IPS-20b (cell line): ENCODE measurements at regions not wholly inside any gene's neighbourhood (a gene's known extent, or its start where the extent isn't known, plus 50 kb on each side); places are given as distances from the start of the nearest gene placed in this dataset.

Experiments
- H3K27ac ChIP-seq: one replicate; pipeline ENCODE4 v1.5.1; 2013; ENCODE audit warnings: low read length
- H3K27me3 ChIP-seq: 2 replicates; pipeline ENCODE4 v1.6.1; 2013; ENCODE audit warnings: mild to moderate bottlenecking, low read length, inconsistent platforms; ENCODE audit not compliant: insufficient read depth
- H3K36me3 ChIP-seq: 2 replicates; pipeline ENCODE4 v1.6.1; 2013; ENCODE audit warnings: low read depth, mild to moderate bottlenecking, inconsistent platforms, low read length, moderate library complexity; ENCODE audit not compliant: insufficient read depth
- H3K4me1 ChIP-seq: 2 replicates; pipeline ENCODE4 v1.6.1; 2013; ENCODE audit warnings: mild to moderate bottlenecking, control low read depth, inconsistent platforms, low read length, moderate library complexity; ENCODE audit not compliant: insufficient read depth
- H3K4me3 ChIP-seq: 2 replicates; pipeline ENCODE4 v1.5.1; 2013; ENCODE audit warnings: mild to moderate bottlenecking, low read length, inconsistent platforms
- H3K9ac ChIP-seq: 2 replicates; pipeline ENCODE4 v1.6.1; 2013; ENCODE audit warnings: low read depth, mild to moderate bottlenecking, inconsistent platforms, low read length, moderate library complexity
- H3K9me3 ChIP-seq: 2 replicates; pipeline ENCODE4 v1.6.1; 2013; ENCODE audit warnings: mild to moderate bottlenecking, low read depth, low read length, inconsistent platforms; ENCODE audit not compliant: insufficient read depth

DNA sequence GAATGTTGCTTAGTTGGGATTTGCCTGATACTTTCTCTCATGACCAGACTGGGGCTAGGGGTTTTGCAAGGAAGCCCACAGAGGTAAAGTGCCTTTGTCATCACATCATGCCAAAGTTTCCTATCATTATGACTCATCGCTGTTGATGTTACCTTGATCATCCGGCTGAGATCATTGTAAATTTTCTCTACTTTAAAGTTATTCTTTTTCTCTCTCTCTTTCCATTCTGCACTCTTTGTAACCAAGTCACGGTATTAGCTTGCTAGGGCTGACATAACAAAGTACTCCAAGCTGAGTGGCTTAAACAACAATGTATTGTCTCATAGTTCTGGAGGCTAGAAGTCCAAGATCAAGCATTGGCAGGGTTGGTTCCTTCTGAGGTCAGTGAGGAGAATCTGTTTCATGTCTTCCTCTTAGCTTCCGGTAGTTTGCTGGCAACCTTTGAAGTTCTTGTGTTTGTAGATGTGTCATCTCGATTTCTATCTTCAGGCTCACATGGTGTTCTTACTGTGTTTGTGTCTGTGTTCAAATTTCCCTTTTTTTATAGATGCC lies 113.0 kb downstream of the DTHD1 start:
- no peaks in the 10 kb centered on the region for H3K36me3 ChIP-seq
- no peaks in the 10 kb centered on the region for H3K4me1 ChIP-seq
- no peak overlapping the region for H3K4me3 ChIP-seq
- H3K27me3 ChIP-seq, result no peaks in the 10 kb centered on the region
- no peak overlapping the region for H3K27ac ChIP-seq
- no peaks in the 10 kb centered on the region for H3K9me3 ChIP-seq
- H3K9ac ChIP-seq, result no peak overlapping the region

DNA sequence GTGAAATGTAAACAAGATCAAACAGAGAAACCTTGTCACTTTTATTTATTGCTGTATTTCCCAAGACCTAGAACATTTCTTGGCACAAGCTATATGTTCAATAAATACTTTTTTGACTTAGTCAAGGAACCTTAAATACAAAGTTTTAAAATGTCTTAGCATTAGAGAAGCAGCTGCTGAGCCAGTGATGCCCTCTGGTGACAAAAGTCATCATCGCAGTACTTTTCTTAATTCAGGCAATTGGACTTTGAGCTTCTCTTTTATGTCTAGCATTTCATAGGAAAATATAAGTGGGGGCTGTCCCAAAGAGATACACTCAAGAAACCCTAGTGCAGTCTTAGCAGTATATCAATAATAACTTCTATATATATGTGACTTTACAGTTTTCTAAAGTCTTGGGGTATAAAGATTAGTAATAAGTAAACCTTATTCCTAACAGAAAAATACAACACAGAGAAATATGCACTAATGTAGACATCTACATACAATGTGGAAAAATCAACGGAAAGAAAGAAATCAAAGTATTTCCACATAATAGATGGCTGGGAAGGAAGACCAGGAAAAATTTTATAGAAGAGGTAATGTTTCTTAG lies 118.4 kb downstream of the DTHD1 start:
- Histone ChIP-seq H3K27ac (no peak overlapping the region), H3K9me3 (no peaks in the 10 kb centered on the region), H3K36me3 (no peaks in the 10 kb centered on the region), H3K27me3 (no peaks in the 10 kb centered on the region), H3K4me1 (no peaks in the 10 kb centered on the region; the same call in 1 of the 2 replicates), H3K4me3 (no peak overlapping the region), H3K9ac (no peak overlapping the region)

DNA sequence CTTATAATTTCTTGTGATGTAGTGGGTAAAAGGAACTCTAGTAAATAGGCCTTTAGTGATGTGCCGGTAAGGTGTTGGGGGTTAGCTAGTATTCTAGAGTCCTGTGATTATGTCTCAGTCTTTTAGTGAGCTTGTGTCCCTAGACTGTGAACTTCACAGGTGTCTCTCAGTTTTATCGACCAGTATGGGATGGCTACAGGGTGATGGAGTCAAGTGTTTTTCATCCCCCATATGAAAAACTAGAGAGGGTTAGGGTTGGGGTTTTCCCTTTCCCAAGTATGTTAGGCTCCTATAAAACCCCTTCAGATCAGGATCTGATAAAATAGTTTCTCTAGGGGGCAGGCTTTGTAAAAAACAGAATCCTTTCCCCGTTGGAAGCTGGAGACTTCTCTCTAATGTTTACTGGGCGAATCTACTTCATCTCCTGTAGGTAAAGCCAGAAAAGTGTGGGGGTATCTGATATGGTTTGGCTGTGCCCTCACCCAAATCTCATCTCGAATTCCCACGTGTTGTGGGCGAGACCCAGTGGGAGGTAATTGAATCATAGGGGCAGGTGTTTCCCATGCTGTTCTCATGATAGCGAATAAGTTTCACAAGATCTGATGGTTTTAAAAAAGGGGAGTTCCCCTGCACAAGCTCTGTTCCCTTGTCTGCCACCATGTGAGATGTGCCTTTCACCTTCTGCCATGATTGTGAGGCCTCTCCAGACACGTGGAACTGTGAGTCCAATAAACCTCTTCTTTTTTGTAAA lies 120.8 kb downstream of the DTHD1 start:
- Histone ChIP-seq H3K9ac (no peak overlapping the region), H3K4me3 (no peak overlapping the region), H3K36me3 (no peaks in the 10 kb centered on the region), H3K27ac (no peak overlapping the region), H3K27me3 (no peaks in the 10 kb centered on the region), H3K9me3 (no peaks in the 10 kb centered on the region), H3K4me1 (peaks cover 5% of the 10 kb centered on the region; the same call in 1 of the 2 replicates)

DNA sequence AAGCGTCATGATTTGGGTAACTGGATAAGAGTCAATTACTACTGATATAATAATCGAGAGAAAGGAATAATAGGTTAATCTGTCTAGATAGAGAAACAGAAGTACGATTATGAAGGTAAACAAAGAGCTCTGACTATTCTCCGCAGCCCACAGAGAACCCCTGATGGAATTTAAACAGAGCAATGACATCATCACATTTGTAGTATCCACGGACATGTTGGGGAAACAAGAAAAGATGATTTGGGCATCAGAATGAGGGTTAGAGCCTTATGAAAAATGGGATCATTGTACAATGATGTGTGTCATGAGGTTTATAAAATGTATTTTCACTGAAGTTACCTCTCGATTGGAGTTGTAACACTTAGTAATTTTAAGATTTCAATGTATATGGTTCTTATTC lies 129.9 kb downstream of the DTHD1 start:
- no peaks in the 10 kb centered on the region for H3K4me1 ChIP-seq
- H3K27me3 ChIP-seq, result no peaks in the 10 kb centered on the region
- H3K9me3 ChIP-seq, result no peaks in the 10 kb centered on the region
- no peak overlapping the region for H3K4me3 ChIP-seq
- H3K9ac ChIP-seq, result no peak overlapping the region
- H3K36me3 ChIP-seq, result no peaks in the 10 kb centered on the region
- no peak overlapping the region for H3K27ac ChIP-seq

DNA sequence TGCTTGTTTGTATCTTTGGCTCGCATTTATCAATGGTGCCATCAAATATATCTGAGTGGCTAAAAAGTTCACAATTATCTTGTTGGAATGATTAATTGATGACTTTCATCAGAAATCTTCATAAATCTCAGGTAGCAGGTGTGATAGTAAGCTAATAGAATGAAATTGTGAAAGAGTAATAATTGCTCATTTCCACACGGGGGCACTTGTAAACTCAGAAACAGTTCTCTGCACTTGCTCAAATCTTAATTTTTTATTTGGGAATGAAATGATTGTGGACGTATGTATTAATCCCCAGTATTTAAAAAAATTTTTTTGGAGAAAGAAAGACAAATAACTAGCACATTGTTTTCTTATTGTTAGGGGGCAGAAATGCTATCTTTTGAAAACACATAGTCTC lies 132.8 kb downstream of the DTHD1 start:
- H3K27ac ChIP-seq, result no peak overlapping the region
- no peaks in the 10 kb centered on the region for H3K27me3 ChIP-seq
- H3K36me3 ChIP-seq, result no peaks in the 10 kb centered on the region
- H3K4me1 ChIP-seq, result no peaks in the 10 kb centered on the region
- H3K9me3 ChIP-seq, result no peaks in the 10 kb centered on the region
- H3K9ac ChIP-seq, result no peak overlapping the region
- no peak overlapping the region for H3K4me3 ChIP-seq

DNA sequence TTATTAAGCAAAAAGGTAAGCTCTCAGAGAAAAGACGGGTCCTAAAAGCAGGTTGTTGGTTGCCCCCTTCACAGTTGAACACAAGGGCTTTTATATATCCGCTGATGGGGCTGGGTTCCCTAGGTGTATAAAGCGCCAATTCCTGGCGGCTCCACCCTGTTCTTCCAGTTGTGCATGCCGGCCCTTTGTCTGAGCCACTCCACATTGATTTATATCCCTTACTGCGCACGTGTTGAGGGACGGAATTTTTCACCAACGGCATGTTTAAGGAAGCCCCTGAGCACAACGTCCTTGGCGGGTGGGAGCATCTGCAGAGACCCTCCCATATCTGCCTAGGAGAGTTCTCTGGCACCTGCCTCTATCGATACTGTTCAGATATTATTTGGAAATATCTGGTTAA lies 135.7 kb downstream of the DTHD1 start:
- H3K9me3 ChIP-seq, result no peaks in the 10 kb centered on the region
- H3K27me3 ChIP-seq, result no peaks in the 10 kb centered on the region

DNA sequence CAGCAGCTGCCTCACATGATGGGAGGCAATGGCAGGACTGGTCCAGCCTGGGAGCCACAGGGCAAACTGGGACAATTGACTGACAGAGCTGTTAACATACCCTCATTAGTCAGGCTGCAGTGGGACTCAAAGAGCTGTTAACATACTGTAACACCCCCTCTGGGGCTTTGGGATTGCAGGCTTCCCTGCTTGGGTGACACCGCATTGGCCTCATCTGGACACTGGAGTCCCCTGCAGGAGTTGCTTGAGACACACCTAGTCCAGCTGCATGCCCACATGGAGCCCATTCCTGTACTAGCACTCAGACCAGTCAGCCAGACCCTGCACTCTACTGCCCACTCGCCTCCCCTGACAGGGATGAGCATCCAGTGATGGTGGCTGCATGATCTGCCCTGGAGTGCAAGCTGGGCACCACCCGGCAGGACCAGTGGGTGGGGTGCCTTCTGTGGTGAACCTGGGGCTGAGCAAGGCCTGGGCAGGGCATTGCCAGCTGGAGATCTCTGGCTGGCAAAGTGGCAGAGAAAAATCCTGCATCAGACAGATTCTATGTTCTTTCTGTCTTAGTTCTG lies 138.8 kb downstream of the DTHD1 start:
- Histone ChIP-seq H3K9me3 (no peaks in the 10 kb centered on the region), H3K27me3 (no peaks in the 10 kb centered on the region), H3K9ac (no peak overlapping the region), H3K4me3 (no peak overlapping the region), H3K27ac (no peak overlapping the region), H3K36me3 (no peaks in the 10 kb centered on the region), H3K4me1 (no peaks in the 10 kb centered on the region)

More for the DNA sequence above, 135.7 kb downstream of the DTHD1 start:
- H3K4me3 ChIP-seq, result no peak overlapping the region
- H3K9ac ChIP-seq, result no peak overlapping the region
- H3K4me1 ChIP-seq, result no peaks in the 10 kb centered on the region
- H3K36me3 ChIP-seq, result no peaks in the 10 kb centered on the region
- no peak overlapping the region for H3K27ac ChIP-seq

DNA sequence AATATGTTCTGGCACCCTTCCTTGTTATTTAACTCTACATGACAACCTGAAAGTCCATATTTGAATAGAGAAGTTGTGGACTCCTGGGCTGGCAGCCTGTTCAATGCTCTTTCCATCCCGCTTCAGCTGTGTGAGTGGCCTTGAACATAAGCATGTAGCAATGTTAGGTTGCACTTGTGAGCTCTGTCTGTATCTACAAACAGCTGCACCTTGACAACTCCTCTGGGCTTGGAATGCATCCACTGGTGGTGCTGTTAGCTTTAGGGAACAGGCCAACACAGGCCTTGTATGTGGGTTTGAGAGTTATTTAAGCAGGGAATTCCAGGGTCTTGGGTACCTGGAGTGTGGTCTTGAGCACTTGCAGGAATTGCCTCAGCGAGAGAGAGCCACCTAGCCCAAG lies 141.2 kb downstream of the DTHD1 start:
- H3K36me3 ChIP-seq, result no peaks in the 10 kb centered on the region
- no peak overlapping the region for H3K27ac ChIP-seq
- H3K27me3 ChIP-seq, result no peaks in the 10 kb centered on the region
- no peak overlapping the region for H3K4me3 ChIP-seq
- H3K9ac ChIP-seq, result no peak overlapping the region
- H3K9me3 ChIP-seq, result no peaks in the 10 kb centered on the region
- H3K4me1 ChIP-seq, result no peaks in the 10 kb centered on the region

DNA sequence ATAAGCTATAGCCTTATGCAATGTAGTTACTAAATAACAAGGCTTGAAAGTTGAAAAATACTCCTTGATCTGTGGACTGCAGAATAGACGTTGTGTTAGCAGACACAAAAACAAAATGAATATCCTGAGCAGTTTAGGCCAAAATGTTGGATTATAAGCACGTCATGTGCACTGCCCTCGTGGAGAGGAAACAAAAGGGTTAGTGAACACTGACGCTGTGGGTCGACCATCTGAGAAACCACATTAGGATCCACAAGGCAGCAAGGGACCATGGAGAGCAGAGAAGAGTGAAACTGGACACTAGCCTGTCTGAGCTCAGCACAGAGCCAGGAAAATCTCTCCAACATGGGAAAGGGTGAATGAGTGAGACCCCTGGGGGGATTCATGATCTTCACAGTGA lies 145.3 kb downstream of the DTHD1 start:
- Histone ChIP-seq H3K4me3 (no peak overlapping the region), H3K9ac (no peak overlapping the region), H3K9me3 (no peaks in the 10 kb centered on the region), H3K27me3 (no peaks in the 10 kb centered on the region), H3K27ac (no peak overlapping the region), H3K36me3 (no peaks in the 10 kb centered on the region), H3K4me1 (no peaks in the 10 kb centered on the region)

DNA sequence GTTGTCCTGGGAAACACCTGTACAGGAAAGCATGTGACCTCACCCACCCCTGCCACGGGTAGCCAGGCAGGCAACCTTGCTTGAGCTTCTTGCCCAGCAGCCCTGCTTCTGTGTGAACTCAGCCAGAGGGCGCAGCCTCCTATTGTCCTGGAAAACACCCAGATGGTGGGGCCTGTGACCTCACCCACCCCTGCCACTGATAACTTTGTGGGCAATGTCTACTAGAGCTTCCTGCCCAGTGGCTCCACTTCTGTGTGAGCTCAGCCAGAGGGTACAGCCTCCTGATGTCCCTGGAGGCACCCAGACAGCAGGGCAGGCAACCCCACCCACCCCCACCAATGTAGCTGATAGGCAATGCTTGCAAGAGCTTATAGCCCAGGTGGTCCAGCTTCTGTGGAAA lies 146.3 kb downstream of the DTHD1 start:
- no peak overlapping the region for H3K9ac ChIP-seq
- H3K36me3 ChIP-seq, result no peaks in the 10 kb centered on the region
- H3K27ac ChIP-seq, result no peak overlapping the region

DNA sequence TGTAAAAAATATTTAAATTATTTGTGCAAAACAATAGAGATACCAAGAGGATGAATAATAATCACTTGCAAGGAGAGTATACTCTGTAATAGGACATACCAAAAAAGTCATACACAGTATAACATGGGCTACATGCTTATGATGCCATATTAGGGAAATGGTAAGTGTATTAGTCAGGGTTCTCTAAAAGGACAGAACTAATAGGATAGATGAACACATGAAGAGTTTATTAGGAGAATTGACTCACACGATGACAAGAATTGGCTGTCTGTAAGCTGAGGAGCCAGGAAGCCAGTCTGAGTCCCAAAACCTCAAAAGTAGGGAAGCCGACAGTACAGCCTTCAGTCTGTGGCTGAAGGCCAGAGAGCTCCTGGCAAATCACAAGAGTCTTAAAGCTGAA lies 151.2 kb downstream of the DTHD1 start:
- Histone ChIP-seq H3K4me3 (no peak overlapping the region), H3K27me3 (no peaks in the 10 kb centered on the region), H3K27ac (no peak overlapping the region), H3K36me3 (no peaks in the 10 kb centered on the region), H3K9ac (no peak overlapping the region), H3K4me1 (no peaks in the 10 kb centered on the region), H3K9me3 (no peaks in the 10 kb centered on the region)

More for the DNA sequence above, 146.3 kb downstream of the DTHD1 start:
- Histone ChIP-seq H3K4me3 (no peak overlapping the region), H3K9me3 (no peaks in the 10 kb centered on the region), H3K27me3 (no peaks in the 10 kb centered on the region), H3K4me1 (no peaks in the 10 kb centered on the region)

DNA sequence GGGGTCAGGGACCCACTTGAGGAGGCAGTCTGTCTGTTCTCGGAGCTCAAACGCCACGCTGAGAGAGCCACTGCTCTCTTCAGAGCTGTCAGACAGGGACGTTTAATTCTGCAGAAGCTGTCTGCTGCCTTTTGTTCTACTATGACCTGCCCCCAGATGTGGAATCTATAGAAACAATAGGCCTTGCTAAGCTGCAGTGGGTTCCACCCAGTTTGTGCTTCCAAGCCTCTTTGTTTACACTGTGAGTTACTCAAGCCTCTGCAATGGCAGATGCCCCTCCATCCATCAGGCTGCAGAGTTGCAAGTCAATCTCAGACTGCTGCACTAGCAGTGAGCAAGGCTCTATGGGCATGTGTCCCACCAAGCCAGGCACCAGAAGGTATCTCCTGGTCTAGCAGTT lies 158.1 kb downstream of the DTHD1 start:
- Histone ChIP-seq H3K27ac (no peak overlapping the region), H3K4me3 (no peak overlapping the region), H3K9ac (no peak overlapping the region), H3K4me1 (no peaks in the 10 kb centered on the region), H3K27me3 (no peaks in the 10 kb centered on the region), H3K9me3 (no peaks in the 10 kb centered on the region), H3K36me3 (no peaks in the 10 kb centered on the region)
